ENCODE measurements at regions not wholly inside any gene's neighbourhood (a gene's known extent, or its start where the extent isn't known, plus 50 kb on each side); places are given as distances from the start of the nearest gene placed in this dataset.

GRCh38 chr17:13288248-13288647 is 270.4 kb upstream of the ELAC2 start (continued):
- no peak for TF ChIP-seq SAP30 (IDR thresholded peaks at IDR 0.05; ENCODE audit: insufficient read depth, insufficient replicate concordance, low read length)
- no peak for TF ChIP-seq ASH2L (IDR thresholded peaks at IDR 0.05; ENCODE audit: low read length)
